ENCODE measurements at regions not wholly inside any gene's neighbourhood (a gene's known extent, or its start where the extent isn't known, plus 50 kb on each side); places are given as distances from the start of the nearest gene placed in this dataset.

- no peak for DNase-seq (ENCODE audit: low read depth)
- TF ChIP-seq CTCF (conservative IDR thresholded peaks at IDR 0.05; ENCODE audit: low read depth, low read length) = no peak
Measured at GRCh38 chr10:44702531-44702930, 208.6 kb upstream of the TMEM72 start.

DNA sequence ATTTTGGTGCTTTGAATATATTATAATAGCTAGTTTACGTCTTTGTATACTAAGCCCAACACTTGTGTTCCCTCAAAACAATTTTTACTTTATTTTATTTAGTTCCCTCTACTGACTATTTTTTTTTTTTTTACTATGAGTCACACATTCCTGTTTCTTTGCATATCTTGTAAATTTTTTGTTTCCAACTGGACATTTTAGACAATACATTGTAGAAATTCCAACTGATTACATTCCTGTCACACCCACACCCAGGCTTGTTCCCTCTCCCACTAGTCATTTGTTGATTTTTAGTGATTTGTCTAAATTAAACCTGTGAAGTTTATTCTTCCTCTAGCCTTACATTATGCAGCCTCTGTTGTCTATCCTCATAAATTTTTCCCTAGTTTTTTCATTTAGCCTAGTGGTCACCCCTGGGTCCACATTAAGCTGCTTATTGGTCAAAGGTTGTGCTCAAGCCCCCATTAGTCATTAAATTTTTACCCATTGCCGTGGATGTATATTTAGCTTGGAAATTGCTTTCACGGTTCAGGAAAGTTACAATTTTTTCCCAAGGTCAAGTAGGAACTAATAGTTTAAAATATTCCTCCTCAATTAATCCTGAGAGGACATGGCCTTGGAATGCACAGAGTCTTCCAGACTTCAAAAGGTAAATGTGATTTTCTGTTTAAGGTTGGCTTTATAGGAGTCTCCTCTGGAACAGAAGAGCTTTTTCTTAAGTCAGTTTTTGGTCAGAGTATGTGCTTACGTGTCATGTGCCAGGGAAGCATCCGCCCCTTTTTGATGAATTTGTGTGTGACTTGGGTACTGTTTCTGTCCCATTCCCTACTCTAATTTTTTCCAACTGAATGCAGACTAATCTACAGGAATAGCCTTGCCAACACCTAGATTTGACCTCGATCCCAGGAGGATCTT is 207.6 kb upstream of the TMEM72 start:
- no peak for DNase-seq (ENCODE audit: low read depth)
- TF ChIP-seq CTCF (conservative IDR thresholded peaks at IDR 0.05; ENCODE audit: low read depth, low read length) = no peak
- no peak overlapping the region for H3K4me3 ChIP-seq (ENCODE audit: low read depth, low read length)

More at GRCh38 chr10:44702531-44702930, 208.6 kb upstream of the TMEM72 start:
- no peak overlapping the region for H3K4me3 ChIP-seq (ENCODE audit: low read depth, low read length)

- H3K4me3 ChIP-seq (ENCODE audit: low read depth, low read length) = no peak overlapping the region
- no peak for DNase-seq (ENCODE audit: low read depth)
- TF ChIP-seq CTCF (conservative IDR thresholded peaks at IDR 0.05; ENCODE audit: low read depth, low read length) = no peak
Measured at GRCh38 chr10:44704616-44705015, 206.5 kb upstream of the TMEM72 start.

DNA sequence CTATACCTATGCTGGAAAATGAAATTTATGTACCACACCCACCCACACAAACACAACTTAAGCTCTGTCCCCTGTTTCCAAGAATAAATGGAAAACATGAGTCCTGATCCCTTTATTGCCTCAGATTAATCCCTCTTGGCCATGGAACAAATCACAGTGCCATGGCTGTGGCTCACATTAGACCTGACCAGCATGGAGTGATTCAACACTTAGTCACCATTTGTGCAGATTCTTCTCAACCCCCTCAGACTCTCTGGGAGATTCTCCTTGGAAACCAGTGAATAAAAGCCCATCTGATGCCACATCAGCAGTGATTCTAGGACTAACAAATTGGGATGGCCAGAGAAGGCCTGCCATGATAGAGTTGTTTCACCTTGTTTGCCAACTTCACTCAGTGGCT is 204.4 kb upstream of the TMEM72 start:
- TF ChIP-seq CTCF (conservative IDR thresholded peaks at IDR 0.05; ENCODE audit: low read depth, low read length) = no peak
- H3K4me3 ChIP-seq (ENCODE audit: low read depth, low read length) = no peak overlapping the region
- DNase-seq (ENCODE audit: low read depth) = peak; percentile 88

GRCh38 chr10:44713307-44713706 is 197.8 kb upstream of the TMEM72 start:
- TF ChIP-seq CTCF (conservative IDR thresholded peaks at IDR 0.05; ENCODE audit: low read depth, low read length) = no peak
- no peak for DNase-seq (ENCODE audit: low read depth)
- H3K4me3 ChIP-seq (ENCODE audit: low read depth, low read length) = no peak overlapping the region

GRCh38 chr10:44714451-44714850 is 196.7 kb upstream of the TMEM72 start:
- no peak for TF ChIP-seq CTCF (conservative IDR thresholded peaks at IDR 0.05; ENCODE audit: low read depth, low read length)
- no peak overlapping the region for H3K4me3 ChIP-seq (ENCODE audit: low read depth, low read length)
- DNase-seq (ENCODE audit: low read depth) = no peak

- DNase-seq (ENCODE audit: low read depth) = no peak
- no peak overlapping the region for H3K4me3 ChIP-seq (ENCODE audit: low read depth, low read length)
- TF ChIP-seq CTCF (conservative IDR thresholded peaks at IDR 0.05; ENCODE audit: low read depth, low read length) = no peak
Measured at GRCh38 chr10:44715136-44715535, 196.0 kb upstream of the TMEM72 start.
